COLO668 (cell line): ENCODE measurements at regions not wholly inside any gene's neighbourhood (a gene's known extent, or its start where the extent isn't known, plus 50 kb on each side); places are given as distances from the start of the nearest gene placed in this dataset.

Experiments used
- DNase-seq: peaks from one replicate; lab custom pipeline; 2025; ENCODE audit not compliant: unreplicated experiment; lab: John Stamatoyannopoulos, UW

- DNase-seq, result no peak
Measured at GRCh38 chr9:85213650-85214607, 527.8 kb downstream of the AGTPBP1 start.

- no peak for DNase-seq
Measured at GRCh38 chr9:85212887-85213286, 528.9 kb downstream of the AGTPBP1 start.

- no peak for DNase-seq
Measured at GRCh38 chr9:85212209-85212608, 529.5 kb downstream of the AGTPBP1 start.

GRCh38 chr9:85208666-85209065, 533.1 kb downstream of the AGTPBP1 start:
- DNase-seq, result no peak

- no peak for DNase-seq
Measured at GRCh38 chr9:85204176-85204575, 534.6 kb downstream of the NTRK2 start.

GRCh38 chr9:85202596-85202995, 533.1 kb downstream of the NTRK2 start:
- no peak for DNase-seq

- no peak for DNase-seq
Measured at GRCh38 chr9:85200726-85201404, 531.3 kb downstream of the NTRK2 start.

- DNase-seq, result no peak
Measured at GRCh38 chr9:85199866-85200495, 530.5 kb downstream of the NTRK2 start.

GRCh38 chr9:85192750-85193149, 523.2 kb downstream of the NTRK2 start:
- no peak for DNase-seq

- no peak for DNase-seq
Measured at GRCh38 chr9:85186218-85186585, 516.7 kb downstream of the NTRK2 start.

- DNase-seq, result no peak
Measured at GRCh38 chr9:85185486-85186217, 516.1 kb downstream of the NTRK2 start.

GRCh38 chr9:85182383-85182782, 512.9 kb downstream of the NTRK2 start:
- no peak for DNase-seq

- DNase-seq, result peak; percentile 71
Measured at GRCh38 chr9:85178474-85178873, 508.9 kb downstream of the NTRK2 start.

- no peak for DNase-seq
Measured at GRCh38 chr9:85173967-85174366, 504.4 kb downstream of the NTRK2 start.

GRCh38 chr9:85172001-85172978, 502.8 kb downstream of the NTRK2 start:
- DNase-seq, result no peak

GRCh38 chr9:85171163-85171562, 501.6 kb downstream of the NTRK2 start:
- no peak for DNase-seq

GRCh38 chr9:85168412-85168811, 498.9 kb downstream of the NTRK2 start:
- no peak for DNase-seq

- DNase-seq, result no peak
Measured at GRCh38 chr9:85167146-85167545, 497.6 kb downstream of the NTRK2 start.

GRCh38 chr9:85163825-85164224, 494.3 kb downstream of the NTRK2 start:
- no peak for DNase-seq

- no peak for DNase-seq
Measured at GRCh38 chr9:85163415-85163814, 493.9 kb downstream of the NTRK2 start.
